HepG2 (cell line): ENCODE measurements at regions not wholly inside any gene's neighbourhood (a gene's known extent, or its start where the extent isn't known, plus 50 kb on each side); places are given as distances from the start of the nearest gene placed in this dataset.

Source experiments
- ARID5B ChIP-seq: IDR thresholded peaks from 2 replicates; pipeline ENCODE4 v1.4.0; 2020; ENCODE audit warnings: mild to moderate bottlenecking, missing genetic modification reagents
- KDM6A ChIP-seq: IDR thresholded peaks from 2 replicates; pipeline ENCODE4 v1.6.1; 2016; ENCODE audit warnings: low read depth
- KLF16 ChIP-seq, 2 experiments: sonication (generic) in 1 of 2; formaldehyde crosslinking in 1 of 2; IDR thresholded peaks; 2 replicates each; pipeline versions ENCODE4 v1.6.1 to v1.8.0; 2016 to 2023; ENCODE audit warnings: missing genetic modification reagents in 2 of 2, missing compliant biosample characterization in 1 of 2
- MAFF ChIP-seq: IDR thresholded peaks from 2 replicates; pipeline ENCODE4 v1.6.1; 2011; ENCODE audit warnings: low read depth, low read length, improper control_type of control experiment
- MXI1 ChIP-seq: IDR thresholded peaks from 3 replicates; pipeline ENCODE4 v1.6.1; 2012; ENCODE audit warnings: low read depth, low read length, inconsistent platforms, borderline replicate concordance
- POLR2A ChIP-seq, 2 experiments: IDR thresholded peaks; 2 replicates each; pipeline ENCODE4 v1.6.1; 2011; ENCODE audit warnings: low read depth in 2 of 2, low read length in 2 of 2, mild to moderate bottlenecking in 1 of 2, moderate library complexity in 1 of 2; ENCODE audit not compliant: insufficient read depth in 1 of 2
- SNAPC4 ChIP-seq: sonication (generic); formaldehyde crosslinking; IDR thresholded peaks from 2 replicates; pipeline ENCODE4 v1.4.0; 2020; ENCODE audit warnings: mild to moderate bottlenecking, missing genetic modification reagents
- SRY ChIP-seq: sonication (generic); formaldehyde crosslinking; IDR thresholded peaks from 2 replicates; pipeline ENCODE4 v1.8.0; 2022; ENCODE audit warnings: mild to moderate bottlenecking, missing genetic modification reagents
- TBX2 ChIP-seq: sonication (generic); formaldehyde crosslinking; IDR thresholded peaks from 2 replicates; pipeline ENCODE4 v1.5.0; 2020; ENCODE audit warnings: missing genetic modification reagents, mild to moderate bottlenecking, borderline replicate concordance
- ZFP82 ChIP-seq: sonication (generic); formaldehyde crosslinking; IDR thresholded peaks from 2 replicates; pipeline ENCODE4 v1.5.1; 2020; ENCODE audit warnings: mild to moderate bottlenecking, missing genetic modification reagents, borderline replicate concordance
- ZKSCAN1 ChIP-seq: fragments of 150-350 bp; IDR thresholded peaks from 2 replicates; pipeline ENCODE4 v1.6.1; 2014; ENCODE audit warnings: low read length
- ZNF205 ChIP-seq: IDR thresholded peaks from 2 replicates; pipeline ENCODE4 v1.6.1; 2018; ENCODE audit warnings: missing biosample characterization, missing genetic modification reagents
- ZNF354B ChIP-seq: sonication (generic); formaldehyde crosslinking; IDR thresholded peaks from 2 replicates; pipeline ENCODE4 v1.8.0; 2022; ENCODE audit warnings: mild to moderate bottlenecking, missing genetic modification reagents
- ZNF616 ChIP-seq: sonication (generic); formaldehyde crosslinking; IDR thresholded peaks from 2 replicates; pipeline ENCODE4 v1.5.0; 2020; ENCODE audit warnings: low read depth, mild to moderate bottlenecking, missing genetic modification reagents
- TF ChIP-seq, protein P1 (sequence below): sonication (generic); formaldehyde crosslinking; IDR thresholded peaks from 2 replicates; pipeline ENCODE4 v1.5.0; 2020; ENCODE audit warnings: mild to moderate bottlenecking, missing genetic modification reagents
- TF ChIP-seq, protein P2 (sequence below): sonication (generic); formaldehyde crosslinking; conservative IDR thresholded peaks from 2 replicates; pipeline ENCODE4 v1.8.0; 2022; ENCODE audit warnings: mild to moderate bottlenecking, moderate library complexity, missing genetic modification reagents

GRCh38 chr10:44195112-44196007 is 189.5 kb downstream of the CXCL12 start (continued):
- TF ChIP-seq ARID5B = peak; percentile 91
- no peak for TF ChIP-seq ZNF616 (CRISPR knock-in tag)
- TF ChIP-seq, protein P1, sequence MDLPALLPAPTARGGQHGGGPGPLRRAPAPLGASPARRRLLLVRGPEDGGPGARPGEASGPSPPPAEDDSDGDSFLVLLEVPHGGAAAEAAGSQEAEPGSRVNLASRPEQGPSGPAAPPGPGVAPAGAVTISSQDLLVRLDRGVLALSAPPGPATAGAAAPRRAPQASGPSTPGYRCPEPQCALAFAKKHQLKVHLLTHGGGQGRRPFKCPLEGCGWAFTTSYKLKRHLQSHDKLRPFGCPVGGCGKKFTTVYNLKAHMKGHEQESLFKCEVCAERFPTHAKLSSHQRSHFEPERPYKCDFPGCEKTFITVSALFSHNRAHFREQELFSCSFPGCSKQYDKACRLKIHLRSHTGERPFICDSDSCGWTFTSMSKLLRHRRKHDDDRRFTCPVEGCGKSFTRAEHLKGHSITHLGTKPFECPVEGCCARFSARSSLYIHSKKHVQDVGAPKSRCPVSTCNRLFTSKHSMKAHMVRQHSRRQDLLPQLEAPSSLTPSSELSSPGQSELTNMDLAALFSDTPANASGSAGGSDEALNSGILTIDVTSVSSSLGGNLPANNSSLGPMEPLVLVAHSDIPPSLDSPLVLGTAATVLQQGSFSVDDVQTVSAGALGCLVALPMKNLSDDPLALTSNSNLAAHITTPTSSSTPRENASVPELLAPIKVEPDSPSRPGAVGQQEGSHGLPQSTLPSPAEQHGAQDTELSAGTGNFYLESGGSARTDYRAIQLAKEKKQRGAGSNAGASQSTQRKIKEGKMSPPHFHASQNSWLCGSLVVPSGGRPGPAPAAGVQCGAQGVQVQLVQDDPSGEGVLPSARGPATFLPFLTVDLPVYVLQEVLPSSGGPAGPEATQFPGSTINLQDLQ (CRISPR knock-in tag) = no peak
- TF ChIP-seq TBX2 (CRISPR knock-in tag) = peak; percentile 27; the same call in 1 of the 2 replicates
- TF ChIP-seq ZKSCAN1 = no peak
- no peak for TF ChIP-seq SNAPC4 (CRISPR knock-in tag)
- TF ChIP-seq KDM6A (CRISPR knock-in tag) = peak; percentile 59; the same call in 1 of the 2 replicates
- 0 out of 2 replicates have a peak, but pooled peaks have one; percentile 29 for TF ChIP-seq ZNF205 (CRISPR knock-in tag)
- TF ChIP-seq POLR2A (IDR thresholded peaks at IDR 0.05; ENCODE audit: insufficient read depth in 1 of 2, low read depth in 2 of 2, low read length in 2 of 2) = no peak
- no peak for TF ChIP-seq SRY (CRISPR knock-in tag)
- no peak for TF ChIP-seq ZFP82 (CRISPR knock-in tag)
- TF ChIP-seq ZNF354B (CRISPR knock-in tag) = no peak
- TF ChIP-seq MAFF = no peak
- TF ChIP-seq KLF16 (CRISPR knock-in tag; IDR thresholded peaks at IDR 0.05) = peak in 1 of 2 experiments; percentile 58; a peak in 1 of 4 replicates
- TF ChIP-seq, protein P2, sequence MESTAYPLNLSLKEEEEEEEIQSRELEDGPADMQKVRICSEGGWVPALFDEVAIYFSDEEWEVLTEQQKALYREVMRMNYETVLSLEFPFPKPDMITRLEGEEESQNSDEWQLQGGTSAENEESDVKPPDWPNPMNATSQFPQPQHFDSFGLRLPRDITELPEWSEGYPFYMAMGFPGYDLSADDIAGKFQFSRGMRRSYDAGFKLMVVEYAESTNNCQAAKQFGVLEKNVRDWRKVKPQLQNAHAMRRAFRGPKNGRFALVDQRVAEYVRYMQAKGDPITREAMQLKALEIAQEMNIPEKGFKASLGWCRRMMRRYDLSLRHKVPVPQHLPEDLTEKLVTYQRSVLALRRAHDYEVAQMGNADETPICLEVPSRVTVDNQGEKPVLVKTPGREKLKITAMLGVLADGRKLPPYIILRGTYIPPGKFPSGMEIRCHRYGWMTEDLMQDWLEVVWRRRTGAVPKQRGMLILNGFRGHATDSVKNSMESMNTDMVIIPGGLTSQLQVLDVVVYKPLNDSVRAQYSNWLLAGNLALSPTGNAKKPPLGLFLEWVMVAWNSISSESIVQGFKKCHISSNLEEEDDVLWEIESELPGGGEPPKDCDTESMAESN (CRISPR knock-in tag) = no peak
- peak; percentile 26; the same call in 1 of the 3 replicates for TF ChIP-seq MXI1
